Thyroid gland (tissue), 4 donors: ENCODE measurements at regions not wholly inside any gene's neighbourhood (a gene's known extent, or its start where the extent isn't known, plus 50 kb on each side); places are given as distances from the start of the nearest gene placed in this dataset.

Experiments used
- CTCF ChIP-seq, 6 experiments: fragments of 200-600 bp in 3 of 6; fragments of 450-650 bp in 3 of 6; sonication (generic) in 3 of 6; IDR thresholded peaks; one replicate each; pipeline ENCODE4 v1.5.1; 2016 to 2019; ENCODE audit warnings: antibody characterized with exemption in 6 of 6, mild to moderate bottlenecking in 2 of 6, inconsistent platforms in 1 of 6, moderate library complexity in 1 of 6
- POLR2A ChIP-seq, 2 donors: fragments of 450-650 bp; IDR thresholded peaks; one replicate each; pipeline ENCODE4 v1.6.1; 2017; ENCODE audit warnings: antibody characterized with exemption in 2 of 2, mild to moderate bottlenecking in 2 of 2, moderate library complexity in 1 of 2

GRCh38 chr16:5349670-5350517 lies 252.3 kb upstream of the EEF2KMT start:
- TF ChIP-seq POLR2A (IDR thresholded peaks at IDR 0.05): no peak
- no peak for TF ChIP-seq CTCF (IDR thresholded peaks at IDR 0.05)
